Immature natural killer cell (primary cell): ENCODE measurements at regions not wholly inside any gene's neighbourhood (a gene's known extent, or its start where the extent isn't known, plus 50 kb on each side); places are given as distances from the start of the nearest gene placed in this dataset.

ENCODE experiments used
- DNase-seq, 3 donors: peaks; one replicate each; pipeline ENCODE4 v3.0.0; 2022; ENCODE audit warnings: mixed read lengths in 1 of 3
- H3K27ac Mint-ChIP-seq, 6 donors: one replicate each; pipeline ENCODE4 v1.8.0; 2020; ENCODE audit warnings: mixed read lengths in 6 of 6, mild to moderate bottlenecking in 5 of 6, inconsistent platforms in 4 of 6, moderate library complexity in 3 of 6
- H3K27me3 Mint-ChIP-seq, 3 donors: one replicate each; pipeline ENCODE4 v1.8.0; 2020 to 2021; ENCODE audit warnings: low read depth in 3 of 3, mild to moderate bottlenecking in 3 of 3, mixed read lengths in 3 of 3, moderate library complexity in 3 of 3, inconsistent platforms in 1 of 3
- H3K36me3 Mint-ChIP-seq, 3 donors: one replicate each; pipeline ENCODE4 v1.8.0; 2020; ENCODE audit warnings: mixed read lengths in 3 of 3, inconsistent platforms in 2 of 3, mild to moderate bottlenecking in 2 of 3
- H3K4me1 Mint-ChIP-seq, 2 donors: one replicate each; pipeline ENCODE4 v1.8.0; 2020; ENCODE audit warnings: inconsistent platforms in 2 of 2, mild to moderate bottlenecking in 2 of 2, mixed read lengths in 2 of 2, moderate library complexity in 1 of 2
- H3K4me3 Mint-ChIP-seq, 5 donors: one replicate each; pipeline ENCODE4 v1.8.0; 2020; ENCODE audit warnings: mild to moderate bottlenecking in 5 of 5, mixed read lengths in 5 of 5, inconsistent platforms in 3 of 5, moderate library complexity in 3 of 5
- H3K9me3 Mint-ChIP-seq, 6 donors: one replicate each; pipeline ENCODE4 v1.8.0; 2020; ENCODE audit warnings: mild to moderate bottlenecking in 6 of 6, mixed read lengths in 6 of 6, inconsistent platforms in 4 of 6, moderate library complexity in 3 of 6

DNA sequence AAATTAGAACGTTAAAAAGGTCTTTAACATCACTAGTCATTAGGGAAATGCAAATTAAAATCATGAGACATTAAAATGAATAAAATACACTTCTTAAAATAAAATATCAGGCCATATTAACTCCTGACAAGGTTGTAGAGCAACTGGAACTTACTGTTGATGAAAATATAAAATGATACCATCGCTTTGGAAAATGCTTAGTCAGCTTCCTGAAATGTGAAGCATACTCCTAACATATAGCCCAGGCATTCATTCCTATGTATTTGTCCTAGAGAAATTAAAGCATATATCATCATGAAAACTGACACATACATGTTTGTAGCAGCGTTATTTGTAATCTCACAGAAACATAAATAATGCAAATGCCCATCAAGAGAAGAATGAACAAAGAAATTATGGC, 211.5 kb upstream of the CHRM3 start:
- Mint-ChIP-seq H3K4me1 (no peaks in the 10 kb centered on the region), H3K27ac (no peak overlapping the region), H3K36me3 (no peaks in the 10 kb centered on the region), H3K27me3 (no peaks in the 10 kb centered on the region), H3K9me3 (peaks cover 0 to 40% (median 12%) of the 10 kb centered on the region in 6 donors), H3K4me3 (no peak overlapping the region)
- DNase-seq = no peak

DNA sequence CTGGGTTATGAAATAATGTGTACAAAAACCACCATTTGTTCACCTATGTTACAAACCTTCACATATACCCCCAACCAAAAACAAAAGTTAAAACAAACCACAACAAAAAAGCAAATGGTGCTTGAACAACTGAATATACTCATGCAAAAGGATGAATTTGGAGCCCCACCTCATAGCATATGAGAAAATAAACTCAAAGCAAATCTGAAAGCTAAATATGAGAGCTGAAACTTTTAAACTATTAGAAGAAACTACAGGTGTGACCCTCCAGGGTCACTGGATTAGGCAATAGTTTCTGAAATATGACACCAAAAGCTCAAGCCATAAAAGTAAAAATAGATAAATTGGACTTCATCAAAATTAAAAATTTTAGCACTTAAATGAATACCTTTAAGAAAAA, 215.5 kb upstream of the CHRM3 start:
- no peaks in the 10 kb centered on the region for H3K27me3 Mint-ChIP-seq
- H3K36me3 Mint-ChIP-seq = no peaks in the 10 kb centered on the region
- no peak for DNase-seq
- H3K9me3 Mint-ChIP-seq = peaks cover 0 to 35% (median 8%) of the 10 kb centered on the region in 6 donors
- H3K4me1 Mint-ChIP-seq = no peaks in the 10 kb centered on the region
- H3K27ac Mint-ChIP-seq = no peak overlapping the region
- H3K4me3 Mint-ChIP-seq = no peak overlapping the region

DNA sequence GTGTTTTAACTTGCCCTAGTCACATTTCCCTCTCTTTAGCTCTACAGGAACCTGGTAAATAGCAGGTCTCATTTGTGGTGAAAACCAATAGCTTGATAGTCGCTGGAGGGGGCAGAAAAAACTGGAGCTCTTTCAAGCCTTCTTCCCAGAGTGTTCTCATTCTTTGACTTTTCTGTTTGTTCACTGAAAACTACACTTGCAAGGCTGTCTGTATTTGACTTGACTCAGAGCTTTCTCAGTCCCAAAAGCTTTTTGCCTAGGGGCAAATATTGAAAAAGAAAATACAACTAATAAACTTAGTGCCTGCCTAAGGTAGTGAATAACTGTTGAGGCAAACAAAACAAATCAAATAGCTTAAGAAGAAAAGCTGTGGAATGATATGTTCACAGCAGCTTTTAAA, 217.1 kb upstream of the CHRM3 start:
- H3K27ac Mint-ChIP-seq = no peak overlapping the region
- no peaks in the 10 kb centered on the region for H3K36me3 Mint-ChIP-seq
- H3K9me3 Mint-ChIP-seq = peaks cover 0 to 32% (median 5%) of the 10 kb centered on the region in 6 donors
- no peak overlapping the region for H3K4me3 Mint-ChIP-seq
- H3K27me3 Mint-ChIP-seq = no peaks in the 10 kb centered on the region
- no peak for DNase-seq
- H3K4me1 Mint-ChIP-seq = no peaks in the 10 kb centered on the region

DNA sequence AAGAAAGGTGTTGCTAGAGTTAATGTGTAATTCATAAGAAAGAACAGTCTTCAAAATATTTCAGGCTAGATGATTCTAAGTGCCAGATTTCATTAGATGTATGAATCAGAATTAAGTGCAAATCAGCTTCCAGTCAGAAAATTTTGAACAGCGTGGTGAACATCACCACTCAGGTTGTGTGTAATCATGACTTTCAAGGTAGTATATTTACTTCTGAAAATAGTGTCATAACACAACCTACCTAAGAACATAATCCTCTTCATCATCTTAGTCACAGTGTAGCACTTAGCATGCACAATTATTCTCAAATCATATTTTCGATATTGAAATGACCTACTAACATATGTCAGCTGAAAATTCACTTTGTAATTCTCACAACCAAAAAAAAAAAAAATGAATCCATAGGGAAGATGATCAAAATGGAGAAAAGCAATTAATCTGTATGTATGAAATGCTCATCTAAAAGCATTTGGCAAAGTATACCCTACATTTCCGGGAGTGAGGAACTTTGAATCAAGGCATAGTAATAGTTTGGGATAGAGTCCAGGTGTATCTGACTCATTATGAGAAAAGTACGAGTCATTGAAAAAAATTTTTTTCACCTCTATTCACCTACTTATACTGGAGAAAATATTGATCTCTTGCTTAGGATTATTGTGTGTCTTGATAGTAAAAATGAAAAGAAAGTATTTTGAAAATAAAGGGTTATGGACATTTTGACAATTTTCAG, 221.8 kb upstream of the CHRM3 start:
- Mint-ChIP-seq H3K4me3 (no peak overlapping the region), H3K9me3 (peaks cover under 1 to 9% (median 3%) of the 10 kb centered on the region in 6 donors), H3K27me3 (no peaks in the 10 kb centered on the region), H3K27ac (no peak overlapping the region), H3K36me3 (no peaks in the 10 kb centered on the region), H3K4me1 (no peaks in the 10 kb centered on the region)
- DNase-seq = no peak

DNA sequence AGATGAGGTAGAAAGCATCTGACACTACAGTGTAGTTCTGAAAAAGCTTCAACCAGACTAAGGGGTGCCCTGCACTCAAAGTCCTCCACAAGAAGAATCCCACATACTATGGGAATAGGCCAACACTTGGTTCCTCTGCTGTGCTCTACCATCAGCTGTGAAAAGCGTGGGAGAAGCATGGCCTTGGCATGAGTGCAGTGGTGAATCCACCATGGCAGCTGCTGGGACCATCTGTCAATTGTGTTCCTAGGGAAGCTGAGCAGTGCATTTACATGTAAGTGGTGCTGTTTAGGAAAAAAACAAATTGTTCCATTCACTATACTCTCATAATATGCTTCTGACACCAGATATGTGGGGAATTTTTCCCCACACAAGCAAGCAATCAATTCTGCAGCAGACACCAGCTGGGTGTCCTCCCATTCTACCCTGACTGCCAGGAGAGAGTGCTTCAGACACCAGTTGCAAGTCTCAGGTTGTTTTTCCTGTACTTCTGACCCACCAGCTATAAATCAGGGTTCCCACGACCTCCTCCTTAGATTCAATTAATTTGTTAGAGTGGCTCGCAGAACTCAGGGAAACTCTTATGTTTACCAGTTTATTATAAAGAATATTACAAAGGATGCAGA, 230.8 kb upstream of the CHRM3 start:
- Mint-ChIP-seq H3K27me3 (peaks cover 0 to 3% (median 0%) of the 10 kb centered on the region in 3 donors), H3K4me3 (no peak overlapping the region), H3K4me1 (no peaks in the 10 kb centered on the region), H3K9me3 (peaks cover 6 to 30% (median 8%) of the 10 kb centered on the region in 6 donors), H3K36me3 (no peaks in the 10 kb centered on the region), H3K27ac (no peak overlapping the region)
- no peak for DNase-seq

DNA sequence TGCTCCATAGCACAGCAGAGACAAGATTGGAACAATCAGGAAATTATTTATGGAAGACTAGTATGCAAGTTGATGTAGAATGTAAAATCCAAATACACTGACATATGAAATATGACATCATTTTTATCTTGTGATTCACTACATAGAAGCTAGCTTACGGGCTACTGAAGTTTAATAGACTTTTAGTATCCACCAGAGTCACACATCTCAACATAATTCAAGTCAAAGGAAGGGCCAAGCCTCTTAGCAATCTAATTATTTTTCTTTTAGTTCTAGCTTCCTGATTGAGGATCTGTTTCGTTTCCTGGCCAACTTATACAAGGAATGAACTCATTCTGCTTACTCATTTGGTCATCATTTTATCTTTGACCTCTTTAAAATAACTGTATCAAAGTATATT, 234.4 kb upstream of the CHRM3 start:
- Mint-ChIP-seq H3K9me3 (peaks cover 5 to 30% (median 10%) of the 10 kb centered on the region in 6 donors), H3K4me1 (no peaks in the 10 kb centered on the region), H3K4me3 (no peak overlapping the region), H3K36me3 (no peaks in the 10 kb centered on the region), H3K27ac (no peak overlapping the region), H3K27me3 (peaks cover 0 to 5% (median 0%) of the 10 kb centered on the region in 3 donors)
- DNase-seq = no peak

DNA sequence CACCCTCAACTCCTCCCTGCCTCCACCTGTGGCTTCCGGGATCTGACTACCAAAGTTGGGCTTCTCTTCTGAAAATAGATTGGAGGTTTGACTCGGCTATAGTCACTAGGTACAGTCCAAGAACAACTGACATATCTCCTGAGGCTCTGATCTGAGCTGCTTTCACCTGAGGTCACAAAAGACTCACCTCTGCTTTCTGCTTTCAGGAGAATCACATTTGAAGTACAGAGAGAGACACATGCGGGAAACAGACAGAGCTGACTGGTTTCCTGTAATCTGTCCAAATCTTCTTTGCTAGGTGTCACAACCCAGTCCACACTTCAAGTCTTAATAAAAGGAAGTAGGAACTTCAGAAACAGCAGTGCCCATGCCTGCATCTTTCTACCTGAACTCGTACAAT, 245.4 kb upstream of the CHRM3 start:
- Mint-ChIP-seq H3K27me3 (peaks cover 0 to 3% (median 0%) of the 10 kb centered on the region in 3 donors), H3K36me3 (no peaks in the 10 kb centered on the region), H3K9me3 (peaks cover 6 to 40% (median 19%) of the 10 kb centered on the region in 6 donors), H3K27ac (no peak overlapping the region), H3K4me1 (no peaks in the 10 kb centered on the region), H3K4me3 (no peak overlapping the region)
- DNase-seq = no peak

DNA sequence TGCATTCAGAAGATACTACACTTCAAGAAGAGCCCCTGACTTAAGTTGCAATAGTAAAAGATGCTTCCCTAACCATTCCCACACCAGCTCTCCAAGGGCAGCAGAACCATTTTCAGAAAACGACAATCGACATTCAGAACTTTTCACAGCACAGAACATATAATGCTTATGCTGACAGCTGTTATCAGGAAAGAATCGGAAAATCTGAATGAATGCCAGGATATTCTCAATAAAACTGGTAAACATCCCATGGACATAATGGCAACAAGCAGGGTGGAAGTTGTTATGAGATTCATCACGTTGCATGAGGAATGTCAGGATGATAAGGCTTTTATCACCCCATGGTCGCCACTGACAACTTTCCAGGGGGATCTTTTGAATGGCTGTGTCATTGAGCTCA, 246.6 kb upstream of the CHRM3 start:
- Mint-ChIP-seq H3K4me3 (no peak overlapping the region), H3K27me3 (peaks cover 0 to 3% (median 0%) of the 10 kb centered on the region in 3 donors), H3K4me1 (no peaks in the 10 kb centered on the region), H3K9me3 (peaks cover 11 to 41% (median 23%) of the 10 kb centered on the region in 6 donors), H3K36me3 (no peaks in the 10 kb centered on the region), H3K27ac (no peak overlapping the region)
- no peak for DNase-seq

DNA sequence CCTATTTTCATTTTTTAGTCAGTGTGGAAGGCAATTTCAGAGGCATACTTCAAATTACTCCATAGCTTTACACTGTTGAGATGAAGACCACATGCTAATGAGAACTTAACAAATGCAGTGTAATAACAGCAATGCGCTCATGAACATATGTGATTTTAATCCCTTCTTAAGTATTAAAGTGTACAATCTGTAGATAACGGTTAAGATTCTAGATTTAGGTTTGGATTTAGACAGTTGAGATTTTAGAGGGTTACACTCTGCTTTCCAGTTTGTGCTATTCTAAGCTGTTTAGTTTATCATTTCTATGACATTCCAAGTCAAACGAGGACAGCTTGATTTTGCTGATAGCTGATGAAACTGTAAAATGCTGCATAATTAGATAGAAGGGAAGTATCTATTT, 257.8 kb upstream of the CHRM3 start:
- Mint-ChIP-seq H3K27ac (no peak overlapping the region), H3K27me3 (peaks cover 0 to 2% (median 2%) of the 10 kb centered on the region in 3 donors), H3K36me3 (peaks cover 0 to 3% (median 0%) of the 10 kb centered on the region in 3 donors), H3K9me3 (peaks cover 0 to 35% (median 6%) of the 10 kb centered on the region in 6 donors), H3K4me1 (no peaks in the 10 kb centered on the region), H3K4me3 (no peak overlapping the region)
- DNase-seq = no peak

DNA sequence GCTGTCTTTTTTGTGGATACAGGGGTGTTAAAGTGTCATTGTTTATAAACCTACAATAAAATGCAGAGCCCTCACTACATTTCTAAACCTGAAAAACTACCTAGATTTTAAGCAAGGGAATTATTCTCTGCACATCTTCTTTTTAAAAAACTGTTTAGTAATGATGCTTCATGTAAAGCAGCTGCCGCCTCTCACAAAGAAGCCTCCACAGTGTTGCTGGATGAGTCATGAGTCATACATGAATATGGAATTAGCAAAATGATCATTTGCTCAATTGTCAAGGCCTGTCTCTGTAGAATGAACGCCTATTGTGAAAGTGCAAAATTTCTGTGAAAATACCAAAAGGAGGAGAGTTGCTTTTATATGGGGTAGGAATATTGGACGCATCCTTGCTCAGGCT, 259.5 kb upstream of the CHRM3 start:
- Mint-ChIP-seq H3K9me3 (peaks cover 3 to 36% (median 11%) of the 10 kb centered on the region in 6 donors), H3K4me3 (no peak overlapping the region)

DNA sequence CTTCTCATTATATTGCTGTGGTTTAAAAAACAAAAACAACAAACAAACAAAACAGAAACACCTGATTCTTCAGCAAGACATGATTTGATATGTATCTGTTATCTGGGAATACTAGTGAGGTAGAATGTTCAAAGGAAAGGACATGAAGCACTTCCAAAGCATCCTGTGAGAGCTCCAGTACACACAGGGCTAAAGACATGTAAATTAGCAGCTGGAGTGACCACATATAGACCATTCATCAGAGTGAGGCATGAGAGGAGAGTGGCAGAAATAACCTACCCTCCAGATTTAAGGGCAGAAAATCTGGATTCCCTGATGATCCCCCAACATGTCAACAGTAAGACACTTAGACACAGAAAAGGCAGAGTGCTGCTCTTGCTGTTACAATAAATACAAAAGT, 260.5 kb upstream of the CHRM3 start:
- no peak overlapping the region for H3K27ac Mint-ChIP-seq
- no peaks in the 10 kb centered on the region for H3K4me1 Mint-ChIP-seq
- H3K36me3 Mint-ChIP-seq = peaks cover 0 to 3% (median 0%) of the 10 kb centered on the region in 3 donors
- no peak overlapping the region for H3K4me3 Mint-ChIP-seq
- peaks cover 3 to 38% (median 13%) of the 10 kb centered on the region in 6 donors for H3K9me3 Mint-ChIP-seq
- peaks cover 2% of the 10 kb centered on the region in 3 donors for H3K27me3 Mint-ChIP-seq
- no peak for DNase-seq

More for the DNA sequence above, 259.5 kb upstream of the CHRM3 start:
- no peaks in the 10 kb centered on the region for H3K4me1 Mint-ChIP-seq
- H3K36me3 Mint-ChIP-seq = peaks cover 0 to 3% (median 0%) of the 10 kb centered on the region in 3 donors
- no peak for DNase-seq
- no peak overlapping the region for H3K27ac Mint-ChIP-seq
- peaks cover 0 to 2% (median 2%) of the 10 kb centered on the region in 3 donors for H3K27me3 Mint-ChIP-seq

DNA sequence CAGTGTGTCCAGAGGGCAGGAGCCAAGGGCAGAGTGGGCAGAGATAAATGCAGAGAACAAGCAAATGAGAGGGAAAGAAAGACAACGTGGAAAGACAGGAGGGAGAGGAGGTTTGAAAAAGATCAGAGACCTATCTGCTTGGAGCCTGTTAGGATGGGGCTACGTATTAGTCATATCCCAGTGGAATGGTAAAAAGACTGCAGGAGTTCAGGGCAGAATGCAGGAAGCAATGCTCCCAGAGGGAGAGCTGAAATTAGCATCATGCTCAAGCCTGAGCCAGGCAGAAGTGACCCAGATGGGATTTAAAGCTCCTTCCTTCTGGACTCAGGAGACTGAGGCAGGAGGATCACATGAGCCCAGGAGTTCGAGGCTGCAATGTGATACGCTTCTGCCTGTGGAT, 261.3 kb upstream of the CHRM3 start:
- peaks cover 3 to 35% (median 11%) of the 10 kb centered on the region in 6 donors for H3K9me3 Mint-ChIP-seq
- H3K4me3 Mint-ChIP-seq = no peak overlapping the region
- H3K4me1 Mint-ChIP-seq = no peaks in the 10 kb centered on the region
- no peak for DNase-seq
- H3K36me3 Mint-ChIP-seq = no peaks in the 10 kb centered on the region
- peaks cover 0 to 2% (median 2%) of the 10 kb centered on the region in 3 donors for H3K27me3 Mint-ChIP-seq
- H3K27ac Mint-ChIP-seq = no peak overlapping the region

DNA sequence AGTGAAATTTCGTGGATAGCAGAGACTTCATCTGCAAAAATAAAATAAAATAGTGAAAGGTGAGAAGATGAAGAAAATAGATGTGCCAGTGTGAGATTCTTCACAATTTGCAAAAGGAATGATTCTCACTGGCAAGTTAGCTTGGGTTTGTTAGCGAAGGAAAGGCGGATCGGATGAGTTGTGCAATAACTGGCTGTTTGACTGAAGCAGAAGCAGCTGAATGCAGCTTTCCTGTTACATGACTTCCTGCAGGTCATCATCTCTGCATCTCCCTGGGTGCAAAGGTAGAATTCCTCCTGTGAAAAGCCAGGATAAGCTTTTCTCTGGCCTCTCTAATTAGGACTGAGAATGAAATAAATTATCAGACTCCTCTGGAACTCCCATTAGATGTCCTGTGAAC, 263.1 kb upstream of the CHRM3 start:
- Mint-ChIP-seq H3K36me3 (no peaks in the 10 kb centered on the region), H3K4me1 (no peaks in the 10 kb centered on the region), H3K4me3 (no peak overlapping the region), H3K9me3 (peaks cover 3 to 44% (median 13%) of the 10 kb centered on the region in 6 donors), H3K27ac (no peak overlapping the region), H3K27me3 (peaks cover 0 to 2% (median 2%) of the 10 kb centered on the region in 3 donors)
- no peak for DNase-seq

DNA sequence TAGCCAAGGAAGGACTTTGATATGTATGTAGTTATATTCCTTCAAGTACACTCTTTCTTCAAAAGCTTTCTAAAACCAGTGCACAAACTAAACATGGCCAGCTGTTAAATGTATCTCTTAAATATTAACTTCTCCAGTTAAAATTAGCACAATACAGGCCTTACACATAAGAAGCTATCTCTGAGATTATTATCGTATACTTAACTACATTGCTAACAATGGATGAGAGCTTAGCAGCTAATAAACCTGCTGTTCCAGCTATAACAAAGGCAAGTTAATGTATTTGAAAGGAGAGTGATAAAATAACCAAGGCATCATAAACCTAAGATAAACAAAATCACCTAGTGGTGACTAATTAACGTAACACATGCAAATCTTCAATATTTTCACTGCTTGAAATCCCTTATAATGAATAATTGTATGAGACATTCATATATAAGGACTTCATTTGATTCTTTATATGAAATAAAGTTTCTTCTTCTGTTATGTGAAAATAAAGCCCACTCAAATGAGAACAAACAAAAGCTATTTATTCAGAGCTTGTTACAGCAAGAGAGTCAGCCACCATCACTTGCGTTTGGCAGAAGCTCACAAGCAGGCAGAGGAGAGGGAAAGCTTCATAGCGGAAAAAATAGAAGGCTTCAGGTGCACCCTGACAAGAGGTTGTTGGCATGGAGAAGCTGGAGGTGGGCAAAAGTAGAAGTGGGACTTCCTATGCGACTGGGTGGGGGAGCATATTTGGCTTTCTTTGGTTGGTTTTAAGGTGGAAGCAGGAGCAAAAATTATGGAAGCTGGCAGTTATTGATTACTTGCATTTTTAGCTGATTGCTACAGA, 274.1 kb upstream of the CHRM3 start:
- no peaks in the 10 kb centered on the region for H3K27me3 Mint-ChIP-seq
- H3K9me3 Mint-ChIP-seq = peaks cover 5 to 23% (median 8%) of the 10 kb centered on the region in 6 donors
- no peak for DNase-seq
- no peaks in the 10 kb centered on the region for H3K36me3 Mint-ChIP-seq
- H3K4me1 Mint-ChIP-seq = no peaks in the 10 kb centered on the region
- no peak overlapping the region for H3K4me3 Mint-ChIP-seq
- H3K27ac Mint-ChIP-seq = no peak overlapping the region
